IPS-18a (cell line): ENCODE measurements at regions not wholly inside any gene's neighbourhood (a gene's known extent, or its start where the extent isn't known, plus 50 kb on each side); places are given as distances from the start of the nearest gene placed in this dataset.
"Not testable (repeated sequence)": the region's sequence is repeated elsewhere in the genome, so short reads cannot be mapped to it uniquely, and the experiment has no call there.

Experiments
- H3K27ac ChIP-seq: one replicate; pipeline ENCODE4 v1.5.1; 2013; ENCODE audit warnings: low read length
- H3K27me3 ChIP-seq: one replicate; pipeline ENCODE4 v1.6.1; 2013; ENCODE audit warnings: mild to moderate bottlenecking, low read length; ENCODE audit not compliant: control insufficient read depth, insufficient read depth
- H3K36me3 ChIP-seq: one replicate; pipeline ENCODE4 v1.6.1; 2013; ENCODE audit warnings: low read depth, low read length; ENCODE audit not compliant: control insufficient read depth
- H3K4me1 ChIP-seq: one replicate; pipeline ENCODE4 v1.6.1; 2013; ENCODE audit warnings: low read depth, low read length; ENCODE audit not compliant: control insufficient read depth
- H3K4me3 ChIP-seq: one replicate; pipeline ENCODE4 v1.5.1; 2013; ENCODE audit warnings: low read length
- H3K9ac ChIP-seq: one replicate; pipeline ENCODE4 v1.6.1; 2013; ENCODE audit warnings: mild to moderate bottlenecking, low read length, moderate library complexity
- H3K9me3 ChIP-seq: one replicate; pipeline ENCODE4 v1.6.1; 2013; ENCODE audit warnings: low read depth, low read length; ENCODE audit not compliant: control insufficient read depth

DNA sequence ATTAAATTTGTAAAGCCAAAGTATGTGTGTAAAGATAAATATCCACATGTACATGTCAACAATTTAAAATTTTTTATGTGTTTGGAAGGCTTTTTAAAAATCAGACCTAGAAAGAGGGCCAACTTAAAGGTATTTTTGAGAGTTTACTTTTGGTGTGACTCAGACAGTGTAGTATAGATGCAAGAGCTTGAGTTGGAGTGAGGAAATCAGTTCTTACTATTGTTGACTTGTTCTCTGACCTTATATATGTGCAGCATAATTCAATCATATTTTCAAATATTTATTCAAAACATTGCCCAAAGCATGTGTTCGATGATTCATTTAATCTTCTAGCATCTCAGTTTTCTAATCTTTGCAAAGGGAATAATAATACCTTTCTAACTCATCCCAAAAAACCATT, 243.7 kb upstream of the PRKCQ start:
- Histone ChIP-seq H3K27ac (no peak overlapping the region), H3K27me3 (no peaks in the 10 kb centered on the region), H3K36me3 (peaks cover 3% of the 10 kb centered on the region), H3K9ac (no peak overlapping the region), H3K9me3 (no peaks in the 10 kb centered on the region), H3K4me3 (no peak overlapping the region), H3K4me1 (peaks cover 5% of the 10 kb centered on the region)

DNA sequence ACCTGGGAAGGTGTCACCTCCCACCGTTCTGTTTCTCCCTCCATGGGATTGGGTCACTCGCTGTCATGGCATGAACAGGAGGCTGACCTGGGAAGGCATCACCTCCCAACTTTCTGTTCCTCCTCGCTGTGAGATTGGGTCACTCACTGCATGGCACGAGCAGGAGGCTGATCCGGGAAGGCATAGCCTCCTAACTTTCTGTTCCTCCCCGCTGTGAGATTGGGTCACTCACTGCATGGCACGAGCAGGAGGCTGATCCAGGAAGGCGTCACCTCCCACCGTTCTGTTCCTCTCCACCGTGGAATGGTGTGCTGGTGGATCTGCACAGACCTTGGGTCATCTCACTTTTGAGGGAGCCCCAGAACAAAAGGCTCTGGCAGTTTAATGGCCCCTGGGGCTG, 239.2 kb upstream of the PRKCQ start:
- Histone ChIP-seq H3K36me3 (peaks cover 5% of the 10 kb centered on the region), H3K4me3 (no peak overlapping the region), H3K4me1 (peaks cover 20% of the 10 kb centered on the region)

DNA sequence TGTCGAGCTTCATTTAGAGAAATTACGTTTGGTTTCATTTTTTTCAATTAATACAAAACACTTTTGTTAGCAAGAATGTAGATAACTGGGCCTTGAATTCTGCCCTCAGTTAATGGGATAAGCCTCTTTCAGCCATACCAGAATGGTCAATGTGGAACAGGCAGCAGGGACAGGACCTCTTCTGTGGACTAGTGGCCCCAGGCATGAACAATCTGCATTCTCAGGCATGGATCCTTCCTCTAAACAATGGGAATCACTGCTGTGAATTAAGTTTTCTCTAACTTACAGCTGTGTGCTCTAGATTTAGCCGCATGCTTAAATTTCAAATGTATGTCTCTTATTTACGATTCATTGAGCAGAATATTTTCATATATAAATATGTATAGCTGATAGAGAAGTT, 237.7 kb upstream of the PRKCQ start:
- no peak overlapping the region for H3K9ac ChIP-seq
- H3K36me3 ChIP-seq: peaks cover 5% of the 10 kb centered on the region
- H3K27me3 ChIP-seq: no peaks in the 10 kb centered on the region
- H3K9me3 ChIP-seq: no peaks in the 10 kb centered on the region
- no peak overlapping the region for H3K4me3 ChIP-seq
- peaks cover 23% of the 10 kb centered on the region for H3K4me1 ChIP-seq
- no peak overlapping the region for H3K27ac ChIP-seq

More for the DNA sequence above, 239.2 kb upstream of the PRKCQ start:
- Histone ChIP-seq H3K27me3 (no peaks in the 10 kb centered on the region), H3K27ac (no peak overlapping the region), H3K9me3 (no peaks in the 10 kb centered on the region), H3K9ac (no peak overlapping the region)

DNA sequence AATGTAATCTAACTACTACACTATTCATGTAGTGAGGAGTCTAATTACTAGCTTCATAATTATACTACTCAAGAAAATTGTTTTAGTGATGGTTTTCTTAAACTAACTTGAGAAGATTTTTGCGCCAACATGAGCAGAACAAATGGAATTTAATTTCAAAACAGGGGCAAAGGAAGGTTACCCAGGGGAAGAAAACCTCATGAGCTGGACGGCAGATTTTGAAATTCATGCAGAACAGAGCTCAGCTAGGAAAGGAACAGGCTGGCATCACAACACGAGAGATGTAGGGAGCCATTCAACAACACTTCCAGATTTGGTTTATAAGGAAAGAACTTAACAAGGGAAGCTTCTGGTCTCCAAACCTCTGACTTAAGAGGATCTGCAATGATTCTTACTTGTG, 235.3 kb upstream of the PRKCQ start:
- Histone ChIP-seq H3K36me3 (peaks cover 5% of the 10 kb centered on the region), H3K27me3 (no peaks in the 10 kb centered on the region), H3K27ac (no peak overlapping the region), H3K9me3 (no peaks in the 10 kb centered on the region), H3K9ac (no peak overlapping the region), H3K4me1 (peaks cover 23% of the 10 kb centered on the region), H3K4me3 (no peak overlapping the region)

DNA sequence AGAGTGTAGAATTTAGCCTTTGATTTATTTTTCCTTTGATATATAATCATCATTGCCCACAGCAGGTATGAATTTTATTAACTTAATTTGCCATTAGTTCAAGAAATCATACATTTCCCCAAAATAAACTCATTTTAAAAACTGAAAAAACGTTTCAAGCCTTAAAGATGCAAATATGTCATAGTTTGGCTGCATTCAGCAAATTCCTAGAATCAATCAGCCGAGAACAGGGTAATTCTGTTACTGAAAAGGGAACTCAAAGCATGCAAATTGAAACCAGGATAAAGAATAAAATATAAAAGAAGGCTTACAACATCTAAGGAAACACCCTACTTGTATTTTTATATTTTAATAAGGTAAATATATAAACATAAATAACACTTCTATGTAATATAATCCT, 233.8 kb upstream of the PRKCQ start:
- H3K27me3 ChIP-seq: no peaks in the 10 kb centered on the region
- H3K4me1 ChIP-seq: peaks cover 23% of the 10 kb centered on the region
- H3K4me3 ChIP-seq: no peak overlapping the region
- H3K9ac ChIP-seq: no peak overlapping the region
- H3K27ac ChIP-seq: no peak overlapping the region
- H3K36me3 ChIP-seq: peaks cover 2% of the 10 kb centered on the region
- no peaks in the 10 kb centered on the region for H3K9me3 ChIP-seq

DNA sequence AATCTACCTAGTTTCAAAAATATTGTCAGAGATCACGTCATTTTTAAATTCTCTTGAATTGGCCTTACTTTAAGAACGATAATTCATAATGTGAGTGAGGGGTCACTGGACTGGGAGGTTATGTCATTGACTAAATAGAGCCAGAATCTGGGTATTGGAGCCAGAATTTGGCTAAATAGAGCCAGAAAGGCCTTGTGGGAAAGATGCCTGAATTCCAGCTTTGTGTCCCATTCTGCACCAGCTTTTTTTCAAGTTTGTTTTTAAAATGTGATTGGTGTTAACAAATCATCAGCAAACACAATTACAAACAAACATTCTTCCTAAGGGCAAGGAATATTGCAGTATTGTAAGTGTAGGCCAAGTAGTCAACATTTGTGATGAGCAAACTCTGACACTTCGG, 233.2 kb upstream of the PRKCQ start:
- H3K9me3 ChIP-seq: no peaks in the 10 kb centered on the region
- peaks cover 23% of the 10 kb centered on the region for H3K4me1 ChIP-seq
- H3K9ac ChIP-seq: no peak overlapping the region
- no peaks in the 10 kb centered on the region for H3K27me3 ChIP-seq
- no peak overlapping the region for H3K4me3 ChIP-seq
- no peaks in the 10 kb centered on the region for H3K36me3 ChIP-seq
- no peak overlapping the region for H3K27ac ChIP-seq

DNA sequence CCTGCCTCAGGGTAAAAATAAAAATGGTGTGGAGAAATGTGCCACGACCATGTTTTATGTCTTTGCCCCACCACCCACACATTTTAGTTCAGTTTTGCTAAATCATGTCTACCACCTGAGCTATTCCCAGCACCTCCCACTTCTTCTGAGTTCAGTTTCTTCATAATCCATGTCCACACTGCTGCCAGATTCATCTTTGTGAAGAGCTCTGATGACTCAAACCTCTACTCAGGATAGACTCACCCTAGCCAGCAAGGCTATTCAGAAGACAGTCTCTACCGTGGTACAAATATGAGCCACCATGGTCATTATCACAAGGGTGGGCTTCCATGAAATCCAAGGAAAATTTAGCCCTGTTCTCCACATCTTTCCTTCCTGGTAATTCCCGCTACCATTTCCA, 231.1 kb upstream of the PRKCQ start:
- Histone ChIP-seq H3K27me3 (no peaks in the 10 kb centered on the region), H3K4me3 (no peak overlapping the region), H3K36me3 (no peaks in the 10 kb centered on the region), H3K4me1 (peaks cover 23% of the 10 kb centered on the region), H3K27ac (no peak overlapping the region), H3K9ac (no peak overlapping the region), H3K9me3 (no peaks in the 10 kb centered on the region)

DNA sequence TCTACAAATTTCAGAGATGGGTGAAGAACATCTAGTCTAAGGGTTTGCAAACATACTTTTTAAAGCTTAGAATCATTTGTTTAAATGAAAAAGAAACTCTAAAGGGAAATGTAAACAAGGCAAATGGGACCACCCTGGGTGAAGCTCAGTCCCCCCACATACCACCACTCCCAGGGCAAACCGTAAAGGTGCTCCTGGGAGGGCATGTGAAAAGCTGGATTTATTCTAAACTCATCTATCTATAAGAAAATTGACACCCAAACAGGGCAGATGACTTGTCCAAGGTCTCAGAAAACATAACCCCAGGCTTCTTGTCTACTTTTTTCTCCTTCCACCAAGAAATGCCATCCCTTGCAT, 223.3 kb upstream of the PRKCQ start:
- Histone ChIP-seq H3K9ac (peak overlapping the region; percentile 68), H3K27ac (peak overlapping the region; percentile 90)

DNA sequence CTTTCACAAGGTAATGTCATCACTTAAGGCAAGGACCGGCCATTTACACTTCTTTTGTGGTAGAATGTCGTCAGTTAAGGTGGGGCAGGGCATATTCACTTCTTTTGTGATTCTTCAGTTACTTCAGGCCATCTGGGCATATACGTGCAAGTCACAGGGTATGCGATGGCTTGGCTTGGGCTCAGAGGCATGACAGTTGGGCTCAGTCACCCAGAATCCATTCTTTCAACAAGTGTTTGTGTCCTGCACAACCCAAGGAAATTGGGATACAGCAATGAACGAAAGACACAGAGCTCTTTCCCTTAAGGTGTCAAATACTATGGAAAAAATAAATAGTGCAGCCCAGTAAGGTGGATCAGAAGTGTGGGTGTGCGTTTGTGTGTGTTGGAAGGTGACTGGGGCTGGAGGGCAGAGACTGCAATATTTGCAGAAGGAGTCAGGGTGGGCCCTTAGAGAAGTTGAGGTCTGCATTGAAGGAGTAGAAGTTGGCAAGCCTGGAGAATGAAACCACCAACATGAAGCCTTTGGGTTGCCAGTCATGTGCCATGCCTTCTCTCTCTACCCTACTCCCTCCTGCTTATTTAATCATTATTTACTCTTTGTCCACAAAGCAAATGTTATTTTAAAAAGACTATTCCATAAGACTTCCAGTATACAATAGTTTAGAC, 222.8 kb upstream of the PRKCQ start:
- H3K4me1 ChIP-seq: peaks cover 10% of the 10 kb centered on the region
- peak overlapping the region; percentile 76 for H3K4me3 ChIP-seq
- H3K9me3 ChIP-seq: no peaks in the 10 kb centered on the region
- H3K36me3 ChIP-seq: no peaks in the 10 kb centered on the region
- H3K9ac ChIP-seq: peak overlapping the region; percentile 68
- H3K27me3 ChIP-seq: no peaks in the 10 kb centered on the region
- peak overlapping the region; percentile 90 for H3K27ac ChIP-seq

More for the DNA sequence above, 223.3 kb upstream of the PRKCQ start:
- H3K36me3 ChIP-seq: no peaks in the 10 kb centered on the region
- no peaks in the 10 kb centered on the region for H3K9me3 ChIP-seq
- peak overlapping the region; percentile 76 for H3K4me3 ChIP-seq
- H3K4me1 ChIP-seq: peaks cover 10% of the 10 kb centered on the region
- H3K27me3 ChIP-seq: no peaks in the 10 kb centered on the region

DNA sequence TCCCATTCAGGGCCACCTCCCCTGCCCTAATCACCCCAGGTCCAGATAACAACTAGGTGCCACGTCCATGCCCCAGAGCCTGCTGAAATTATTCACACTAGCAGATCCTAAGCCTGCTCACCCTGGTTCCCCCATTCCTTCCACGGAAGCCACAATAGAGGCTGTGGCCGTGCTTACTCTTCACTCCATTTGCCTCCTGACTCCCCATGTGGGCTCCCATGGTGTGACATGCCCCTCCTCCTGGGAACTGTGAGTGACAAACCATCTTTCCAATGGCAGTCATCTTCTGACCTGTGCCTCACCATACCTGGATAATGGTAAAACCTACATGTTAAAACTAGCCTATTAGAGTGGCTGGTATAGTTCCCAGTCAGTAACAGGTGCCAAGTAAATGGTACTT, 216.2 kb upstream of the PRKCQ start:
- Histone ChIP-seq H3K9me3 (no peaks in the 10 kb centered on the region), H3K4me3 (peak overlapping the region; percentile 36), H3K27ac (peak overlapping the region; percentile 97), H3K4me1 (peaks cover 33% of the 10 kb centered on the region), H3K36me3 (peaks cover 18% of the 10 kb centered on the region), H3K9ac (peak overlapping the region; percentile 71), H3K27me3 (no peaks in the 10 kb centered on the region)

DNA sequence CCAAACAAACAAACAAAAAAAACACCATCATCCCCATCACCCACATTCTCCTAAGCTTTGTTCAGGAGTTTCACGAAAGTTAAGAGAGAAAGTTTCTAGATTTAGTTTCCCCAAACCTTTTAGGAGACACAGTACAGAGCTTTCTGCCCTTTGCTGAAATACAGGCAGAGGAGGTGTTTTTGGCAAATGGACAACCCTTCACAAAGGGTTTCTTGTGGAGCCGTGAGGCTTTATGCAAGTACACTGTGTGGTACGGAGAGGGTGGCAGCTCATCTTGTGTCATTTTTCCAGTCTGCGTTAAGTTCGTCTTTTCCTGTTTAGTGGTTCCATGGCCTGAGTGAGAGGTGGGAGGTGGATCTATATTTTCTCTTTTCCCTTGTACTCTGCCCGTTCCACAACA, 215.5 kb upstream of the PRKCQ start:
- Histone ChIP-seq H3K27me3 (no peaks in the 10 kb centered on the region), H3K4me3 (peak overlapping the region; percentile 36), H3K9ac (peak overlapping the region; percentile 71), H3K27ac (peak overlapping the region; percentile 97), H3K4me1 (peaks cover 33% of the 10 kb centered on the region), H3K36me3 (peaks cover 25% of the 10 kb centered on the region), H3K9me3 (no peaks in the 10 kb centered on the region)

DNA sequence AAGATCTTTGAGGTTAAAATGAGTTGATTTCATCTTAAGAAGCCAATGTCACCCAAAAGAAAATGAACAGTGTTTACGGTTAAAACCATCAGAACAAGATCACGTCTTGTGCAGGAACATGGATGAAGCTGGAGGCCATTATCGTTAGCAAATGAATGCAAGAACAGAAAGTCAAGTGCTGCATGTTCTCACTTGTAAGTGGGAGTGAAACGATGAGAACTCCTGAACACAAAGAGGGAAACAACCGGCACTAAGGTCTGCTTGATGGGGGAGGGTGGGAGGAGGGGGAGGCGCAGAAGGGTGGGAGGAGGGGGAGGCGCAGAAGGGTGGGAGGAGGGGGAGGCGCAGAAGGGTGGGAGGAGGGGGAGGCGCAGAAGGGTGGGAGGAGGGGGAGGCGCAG, 214.8 kb upstream of the PRKCQ start:
- Histone ChIP-seq H3K9ac (peak overlapping the region; percentile 78), H3K4me3 (peak overlapping the region; percentile 49), H3K27ac (peak overlapping the region; percentile 96), H3K4me1 (peaks cover 34% of the 10 kb centered on the region), H3K36me3 (peaks cover 32% of the 10 kb centered on the region)
- H3K9me3 ChIP-seq, H3K27me3 ChIP-seq: not testable (repeated sequence)
